OCI-LY7 (cell line): ENCODE measurements at regions not wholly inside any gene's neighbourhood (a gene's known extent, or its start where the extent isn't known, plus 50 kb on each side); places are given as distances from the start of the nearest gene placed in this dataset.

Source experiments
- BruUV-seq: library from RNA; stranded (reverse); fragments of 400-500 nt; replicated peaks from 2 replicates; lab custom pipeline; 2021; lab: Mats Ljungman, UMichigan
- CTCF ChIA-PET: fragments of 300-600 bp; sonication (Branson Sonifier 250); formaldehyde crosslinking; loops from one replicate; lab custom pipeline; 2022; ENCODE audit warnings: antibody characterized with exemption; ENCODE audit not compliant: unreplicated experiment; lab: Charles Lee
- POLR2A ChIA-PET: fragments of 300-600 bp; sonication (Branson Sonifier 250); formaldehyde crosslinking; loops from one replicate; lab custom pipeline; 2022; ENCODE audit warnings: antibody characterized with exemption; lab: Charles Lee
- DNase-seq: peaks from one replicate; pipeline ENCODE4 v3.0.0-alpha.2; 2015; ENCODE audit warnings: low spot score
- H2AFZ ChIP-seq: fragments of 200-600 bp; sonication (generic), shearing (Covaris generic); 2 replicates; pipeline ENCODE4 v1.6.1; 2014; ENCODE audit warnings: mild to moderate bottlenecking, antibody characterized with exemption, low read length, moderate library complexity
- H3K27ac ChIP-seq: fragments of 200-600 bp; sonication (generic); 2 replicates; pipeline ENCODE4 v1.5.1; 2014; ENCODE audit warnings: mixed run types, low read depth, mild to moderate bottlenecking, moderate library complexity, low read length, inconsistent platforms; ENCODE audit not compliant: poor library complexity, severe bottlenecking
- H3K36me3 ChIP-seq: fragments of 200-600 bp; sonication (generic); 2 replicates; pipeline ENCODE4 v1.6.1; 2014; ENCODE audit warnings: mild to moderate bottlenecking, antibody characterized with exemption, low read length, moderate library complexity, mixed read lengths; ENCODE audit not compliant: insufficient read depth
- H3K4me1 ChIP-seq: fragments of 200-600 bp; sonication (generic); 2 replicates; pipeline ENCODE4 v1.5.1; 2014; ENCODE audit warnings: mild to moderate bottlenecking, low read length; ENCODE audit not compliant: insufficient read depth, poor library complexity, severe bottlenecking
- H3K4me2 ChIP-seq: fragments of 200-600 bp; sonication (generic); 2 replicates; pipeline ENCODE4 v1.6.1; 2014; ENCODE audit warnings: mild to moderate bottlenecking, low read length
- H3K4me3 ChIP-seq: fragments of 200-600 bp; sonication (generic); 2 replicates; pipeline ENCODE4 v1.5.1; 2014; ENCODE audit warnings: mild to moderate bottlenecking, low read depth, low read length; ENCODE audit not compliant: poor library complexity, severe bottlenecking
- H3K79me2 ChIP-seq: fragments of 200-600 bp; sonication (generic); 2 replicates; pipeline ENCODE4 v1.6.1; 2016; ENCODE audit warnings: low read depth, mild to moderate bottlenecking, low read length, moderate library complexity, mixed read lengths; ENCODE audit not compliant: insufficient read depth
- H3K9me2 ChIP-seq: fragments of 200-600 bp; sonication (generic); 2 replicates; pipeline ENCODE4 v1.6.1; 2016; ENCODE audit warnings: mild to moderate bottlenecking, low read length, mixed read lengths; ENCODE audit not compliant: insufficient read depth
- H3K9me3 ChIP-seq: fragments of 200-600 bp; sonication (generic); 2 replicates; pipeline ENCODE4 v1.6.1; 2014; ENCODE audit warnings: mild to moderate bottlenecking, mixed run types, low read length, mixed read lengths
- H4K20me1 ChIP-seq: fragments of 200-600 bp; sonication (generic); 2 replicates; pipeline ENCODE4 v1.6.1; 2014; ENCODE audit warnings: mild to moderate bottlenecking, antibody characterized with exemption, low read length, moderate library complexity, mixed read lengths; ENCODE audit not compliant: insufficient read depth
- CTCF ChIP-seq: fragments of 200-600 bp; sonication (generic); conservative IDR thresholded peaks from 2 replicates; pipeline ENCODE4 v1.5.1; 2014; ENCODE audit warnings: mild to moderate bottlenecking, antibody characterized with exemption, low read length, moderate library complexity, mixed read lengths
- EZH2phosphoT487 ChIP-seq: fragments of 200-600 bp; sonication (generic); IDR thresholded peaks from 2 replicates; pipeline ENCODE4 v1.6.1; 2018; ENCODE audit warnings: low read depth, borderline replicate concordance, mild to moderate bottlenecking, mixed run types, antibody characterized with exemption, low read length, moderate library complexity, mixed read lengths
- intact Hi-C: fragments of 100-400 bp; cut with micrococcal nuclease; formaldehyde crosslinking; loops from one replicate; pipeline ENCODE4 v1.10.0; 2022; ENCODE audit not compliant: unreplicated experiment

DNA sequence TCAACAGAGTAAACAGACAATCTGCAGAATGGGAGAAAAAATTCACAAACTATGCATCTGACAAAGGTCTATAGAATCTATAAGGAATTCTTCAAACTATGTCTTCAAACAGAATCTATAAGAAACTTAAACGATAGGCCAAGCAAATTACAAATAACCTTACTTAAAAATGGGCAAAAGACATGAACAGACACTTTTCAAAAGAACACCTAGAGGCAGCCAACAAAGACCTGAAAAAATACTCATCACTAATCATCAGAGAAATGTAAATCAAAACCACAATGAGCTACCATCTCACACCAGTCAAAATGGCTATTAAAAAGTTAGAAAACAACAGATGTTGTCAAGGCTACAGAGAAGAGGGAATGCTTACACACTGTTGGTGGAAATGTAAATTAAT is 81.3 kb downstream of the ID4 start:
- H3K79me2 ChIP-seq, result no peaks in the 10 kb centered on the region
- H3K9me2 ChIP-seq, result no peaks in the 10 kb centered on the region
- DNase-seq, result no peak
- TF ChIP-seq CTCF (no peak), EZH2phosphoT487 (no peak)
- no TSS peak for BruUV-seq
- H2AFZ ChIP-seq, result no peak overlapping the region
- intact Hi-C loops, result no loop called here
- no peaks in the 10 kb centered on the region for H4K20me1 ChIP-seq
- no peak overlapping the region for H3K4me3 ChIP-seq
- POLR2A ChIA-PET, result interaction anchor here (0.6 kb wide), 1 partner anchor 1308 kb away, joined by 4 read pairs; no protein-coding TSS in a partner anchor
- no peaks in the 10 kb centered on the region for H3K36me3 ChIP-seq
- no peaks in the 10 kb centered on the region for H3K4me1 ChIP-seq
- CTCF ChIA-PET, result no interaction called here
- no peak overlapping the region for H3K27ac ChIP-seq
- H3K4me2 ChIP-seq, result no peak overlapping the region
- no peaks in the 10 kb centered on the region; the same call in 1 of the 2 replicates for H3K9me3 ChIP-seq

GRCh38 chr6:19921786-19922185 is 84.6 kb downstream of the ID4 start:
- Histone ChIP-seq H4K20me1 (no peaks in the 10 kb centered on the region), H3K36me3 (no peaks in the 10 kb centered on the region), H3K27ac (no peak overlapping the region), H3K4me1 (no peaks in the 10 kb centered on the region), H2AFZ (no peak overlapping the region), H3K9me2 (no peaks in the 10 kb centered on the region), H3K79me2 (no peaks in the 10 kb centered on the region), H3K4me3 (no peak overlapping the region), H3K9me3 (no peaks in the 10 kb centered on the region; the same call in 1 of the 2 replicates), H3K4me2 (no peak overlapping the region)
- intact Hi-C loops, result no loop called here
- no TSS peak for BruUV-seq
- no peak for DNase-seq
- POLR2A ChIA-PET, result interaction anchor here (1.1 kb wide), 1 partner anchor 10 kb away, joined by 3 read pairs; no protein-coding TSS in a partner anchor
- TF ChIP-seq EZH2phosphoT487 (no peak), CTCF (no peak)
- CTCF ChIA-PET, result no interaction called here

DNA sequence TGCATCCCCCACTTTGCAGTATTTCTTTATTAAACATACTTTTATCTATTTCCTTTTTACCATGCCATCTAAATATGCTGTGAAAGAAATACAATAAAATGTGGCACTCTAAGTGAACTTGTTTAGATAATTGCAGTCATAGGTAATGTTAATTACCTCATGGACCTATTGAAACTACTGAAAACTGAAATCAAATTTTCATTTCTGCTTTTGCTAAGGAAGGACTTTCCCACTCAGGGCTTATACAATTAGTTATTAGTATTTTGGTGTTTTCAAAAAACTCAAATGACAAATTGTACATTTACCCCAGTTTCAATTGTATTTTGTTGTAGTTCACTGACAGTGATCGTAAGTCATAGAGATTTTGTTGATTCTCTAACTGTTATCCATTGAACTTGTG is 88.4 kb downstream of the ID4 start:
- no TSS peak for BruUV-seq
- intact Hi-C loops, result no loop called here
- CTCF ChIA-PET, result no interaction called here

More for the DNA sequence above, 88.4 kb downstream of the ID4 start:
- Histone ChIP-seq H3K4me3 (no peak overlapping the region), H3K79me2 (no peaks in the 10 kb centered on the region), H2AFZ (no peak overlapping the region), H3K36me3 (no peaks in the 10 kb centered on the region), H3K4me2 (no peak overlapping the region), H3K27ac (no peak overlapping the region), H3K9me3 (no peaks in the 10 kb centered on the region), H4K20me1 (no peaks in the 10 kb centered on the region), H3K9me2 (no peaks in the 10 kb centered on the region), H3K4me1 (no peaks in the 10 kb centered on the region)
- POLR2A ChIA-PET, result no interaction called here
- DNase-seq, result no peak
- TF ChIP-seq CTCF (no peak), EZH2phosphoT487 (no peak)
